CD4-positive, alpha-beta T cell treated with Interleukin-17A for 1 hour (primary cell): ENCODE measurements at regions not wholly inside any gene's neighbourhood (a gene's known extent, or its start where the extent isn't known, plus 50 kb on each side); places are given as distances from the start of the nearest gene placed in this dataset.
"Not testable (repeated sequence)": the region's sequence is repeated elsewhere in the genome, so short reads cannot be mapped to it uniquely, and the experiment has no call there.

Experiments
- DNase-seq: peaks from one replicate; pipeline ENCODE4 v3.0.0-alpha.2; 2020

DNA sequence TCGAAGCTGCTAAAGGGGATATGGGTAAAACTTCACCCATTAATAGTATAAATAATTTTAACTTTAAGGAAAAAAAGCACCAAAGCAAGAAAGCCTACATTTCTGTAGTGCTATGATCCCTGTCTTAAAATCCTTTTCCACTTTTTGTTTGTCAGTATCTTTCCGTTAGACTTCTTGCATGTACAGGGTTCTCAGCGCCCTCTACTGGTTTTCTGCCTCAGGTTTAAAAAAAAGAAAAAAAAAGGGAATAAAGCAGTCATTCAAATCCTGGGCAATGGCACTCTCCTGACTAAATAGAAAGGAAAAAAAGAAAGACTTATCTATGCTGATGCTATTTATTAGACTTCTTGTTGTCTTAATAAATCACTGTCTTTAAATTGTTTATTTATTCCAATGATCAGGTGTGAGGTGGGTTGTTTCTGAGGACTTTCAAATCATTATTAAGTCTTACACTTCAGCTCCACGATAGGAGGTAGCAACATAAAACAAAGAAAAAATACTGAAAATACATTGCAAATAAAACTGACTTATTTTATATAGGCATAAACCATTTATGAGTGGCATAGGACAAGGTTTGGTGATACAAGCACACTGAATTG is 475.4 kb upstream of the NR5A2 start:
- peak; percentile 38 for DNase-seq

DNA sequence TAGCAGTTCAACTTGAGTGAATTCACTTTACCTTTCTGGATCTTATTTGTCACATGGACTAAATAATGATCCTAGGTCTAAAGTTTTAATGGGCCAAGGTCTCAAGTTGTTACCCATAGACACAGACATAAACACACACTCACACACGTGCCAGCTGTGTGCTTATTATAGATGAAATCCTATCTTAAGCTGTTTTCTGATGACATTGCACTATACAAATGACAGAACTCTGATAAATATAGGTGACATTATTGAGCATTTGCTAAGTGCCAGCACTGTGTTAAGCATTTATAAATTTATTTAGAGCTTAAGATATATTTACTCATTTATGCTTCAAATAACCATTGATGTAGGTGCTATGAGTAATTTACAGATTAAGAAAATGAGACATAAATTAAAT is 474.4 kb upstream of the NR5A2 start:
- DNase-seq = no peak

GRCh38 chr1:199561334-199561733 is 466.2 kb upstream of the NR5A2 start:
- DNase-seq = no peak

GRCh38 chr1:199573047-199573446 is 454.5 kb upstream of the NR5A2 start:
- no peak for DNase-seq

- DNase-seq = no peak
These were observed 452.6 kb upstream of the NR5A2 start for GRCh38 chr1:199574950-199575349.

- no peak for DNase-seq
These were observed 447.2 kb upstream of the NR5A2 start for GRCh38 chr1:199580300-199580699.

GRCh38 chr1:199585392-199585791 is 442.1 kb upstream of the NR5A2 start:
- no peak for DNase-seq

GRCh38 chr1:199590708-199591107 is 436.8 kb upstream of the NR5A2 start:
- DNase-seq = no peak

DNA sequence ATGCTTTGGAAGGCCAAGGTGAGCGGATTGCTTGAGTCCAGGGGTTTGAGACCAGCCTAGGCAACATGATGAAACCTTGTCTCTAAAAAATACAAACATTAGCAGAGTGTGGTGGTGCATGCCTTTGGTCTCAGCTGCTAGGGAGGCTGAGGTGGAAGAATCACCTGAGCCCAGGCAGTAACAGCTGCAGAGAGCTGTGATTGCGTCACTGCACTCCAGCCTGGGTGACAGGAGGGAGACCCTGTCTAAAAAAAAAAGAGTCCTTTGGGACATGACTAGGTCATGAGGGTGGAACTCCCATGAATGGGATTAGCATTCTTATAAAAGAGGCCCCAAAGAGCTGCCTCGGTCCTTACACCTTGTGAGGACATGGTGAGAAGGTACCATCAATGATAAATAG is 436.0 kb upstream of the NR5A2 start:
- no peak for DNase-seq

GRCh38 chr1:199593475-199593874 is 434.0 kb upstream of the NR5A2 start:
- no peak for DNase-seq

DNA sequence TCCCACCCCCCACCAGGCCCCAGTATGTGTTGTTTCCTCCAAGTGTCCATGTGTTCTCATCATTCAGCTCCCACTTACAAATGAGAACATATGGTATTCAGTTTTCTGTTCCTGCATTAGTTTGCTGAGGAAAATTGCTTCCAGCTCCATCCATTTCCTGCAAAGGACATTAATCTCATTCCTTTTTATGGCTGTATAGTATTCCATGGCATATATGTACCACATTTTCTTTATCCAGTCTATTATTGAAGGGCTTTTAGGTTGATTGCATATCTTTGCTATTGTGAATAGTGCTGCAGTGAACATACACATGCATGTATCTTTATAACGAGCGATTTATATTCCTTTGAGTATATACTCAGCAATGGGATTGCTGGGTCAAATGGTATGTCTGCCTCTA is 431.1 kb upstream of the NR5A2 start:
- not testable (repeated sequence) for DNase-seq

- DNase-seq = no peak
These were observed 430.4 kb upstream of the NR5A2 start for GRCh38 chr1:199597152-199597551.

- no peak for DNase-seq
These were observed 419.1 kb upstream of the NR5A2 start for GRCh38 chr1:199608414-199608813.

- DNase-seq = no peak
These were observed 414.3 kb upstream of the NR5A2 start for GRCh38 chr1:199612976-199613774.

- no peak for DNase-seq
These were observed 410.6 kb upstream of the NR5A2 start for GRCh38 chr1:199616947-199617346.

DNA sequence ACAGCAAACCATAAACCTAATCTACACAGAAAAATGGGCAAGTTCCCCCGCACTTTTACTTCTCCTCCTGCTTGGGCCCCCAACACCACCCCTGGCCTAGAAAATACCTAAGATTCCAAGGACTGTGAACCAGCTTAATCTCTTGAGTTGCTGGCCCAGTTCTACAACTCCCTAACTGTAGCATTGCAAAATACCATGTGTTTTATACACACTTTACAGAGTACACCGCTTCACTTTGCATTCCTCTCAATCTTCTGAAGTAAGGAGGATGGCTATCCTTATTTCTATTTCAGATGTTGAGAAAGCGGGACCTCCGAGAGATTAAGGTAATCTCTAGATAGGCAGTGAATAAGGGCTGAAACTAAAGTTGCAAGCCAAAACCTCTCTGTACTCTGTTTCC is 408.3 kb upstream of the NR5A2 start:
- DNase-seq = no peak

DNA sequence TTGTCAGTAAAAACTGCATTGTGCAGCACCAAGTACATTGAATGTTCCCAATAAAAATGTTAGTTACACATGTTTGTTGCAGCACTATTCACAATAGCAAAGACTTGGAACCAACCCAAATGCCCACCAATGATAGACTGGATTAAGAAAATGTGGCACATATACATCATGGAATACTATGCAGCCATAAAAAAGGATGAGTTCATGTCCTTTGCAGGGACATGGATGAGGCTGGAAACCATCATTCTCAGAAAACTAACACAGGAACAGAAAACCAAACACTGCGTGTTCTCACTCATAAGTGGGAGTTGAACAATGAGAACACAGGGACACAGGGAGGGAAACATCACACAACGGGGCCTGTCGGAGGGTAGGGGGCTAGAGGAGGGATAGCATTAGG is 401.3 kb upstream of the NR5A2 start:
- DNase-seq = not testable (repeated sequence)

DNA sequence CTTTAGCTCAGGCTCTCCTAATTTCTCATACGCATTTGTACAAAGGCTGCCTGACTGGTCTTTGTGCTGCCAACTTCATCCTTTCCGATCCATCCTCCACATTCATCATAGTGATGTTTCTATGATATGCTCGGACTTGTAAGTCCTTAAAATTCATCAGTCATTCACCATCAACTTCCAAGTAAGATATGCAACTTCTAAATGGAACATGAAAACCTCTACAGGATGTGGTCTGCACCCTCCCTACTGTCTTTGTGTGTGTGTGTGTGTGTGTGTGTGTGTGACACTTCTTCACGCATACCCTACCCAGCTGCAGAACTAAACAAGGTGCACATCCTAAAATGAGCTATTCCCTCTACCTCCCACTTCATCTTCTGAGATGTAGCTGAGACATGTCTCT is 397.9 kb upstream of the NR5A2 start:
- no peak for DNase-seq

DNA sequence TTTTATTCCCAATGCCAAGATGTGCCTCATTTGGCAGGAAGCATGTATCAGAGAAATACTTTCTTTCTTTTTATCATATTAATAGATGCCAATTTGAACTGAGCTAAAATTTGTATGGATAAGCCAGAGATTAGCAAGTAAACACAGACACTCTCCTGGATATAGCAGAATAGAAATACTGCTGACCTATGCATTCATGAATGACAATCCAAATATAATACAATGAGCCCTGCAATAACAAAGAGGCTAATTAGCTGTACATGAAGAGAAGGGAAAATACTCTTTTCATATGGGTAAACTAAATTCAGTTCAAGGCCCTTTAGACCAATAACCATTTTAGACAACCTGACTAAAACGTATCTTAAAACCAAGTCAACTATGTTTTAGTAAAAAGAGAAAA is 388.1 kb upstream of the NR5A2 start:
- no peak for DNase-seq

DNA sequence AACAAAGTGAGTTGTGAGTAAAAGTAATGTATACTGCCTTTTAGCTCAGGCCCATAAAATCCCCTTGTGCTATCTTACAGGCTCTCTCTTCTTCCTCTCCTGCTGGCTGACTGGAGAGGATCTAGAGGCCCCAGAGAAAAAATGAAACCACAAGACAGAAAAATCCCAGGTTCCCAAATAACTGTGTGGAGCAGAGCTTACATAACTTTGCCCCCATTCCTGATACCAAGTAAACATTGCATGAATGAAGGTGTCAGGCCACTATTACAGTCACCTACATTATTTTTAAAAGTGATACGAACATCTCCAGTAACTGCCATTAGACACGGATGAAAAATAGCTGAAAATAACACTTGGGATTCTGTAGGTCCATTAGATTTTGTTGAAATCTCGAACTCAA is 386.0 kb upstream of the NR5A2 start:
- no peak for DNase-seq

DNA sequence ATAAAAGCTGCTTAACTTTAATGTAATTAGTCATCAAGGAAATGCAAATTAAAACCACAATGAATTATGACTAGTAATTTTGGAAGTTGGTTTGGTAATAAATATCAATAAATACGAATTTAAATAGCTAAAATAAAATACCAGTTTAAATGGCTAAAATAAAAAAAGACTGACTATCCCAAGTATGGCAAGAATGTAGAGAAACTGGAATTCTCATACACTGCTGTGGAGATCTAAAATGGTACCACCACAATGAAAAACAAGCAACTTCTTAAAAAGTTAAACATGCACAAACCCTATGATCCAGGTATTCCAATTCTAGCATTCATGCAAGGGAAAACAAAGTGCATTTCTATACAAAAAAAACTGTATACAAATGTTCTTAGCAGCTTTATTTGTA is 382.6 kb upstream of the NR5A2 start:
- no peak for DNase-seq

- no peak for DNase-seq
These were observed 380.7 kb upstream of the NR5A2 start for GRCh38 chr1:199646761-199647160.

- no peak for DNase-seq
These were observed 370.1 kb upstream of the NR5A2 start for GRCh38 chr1:199657449-199657848.

DNA sequence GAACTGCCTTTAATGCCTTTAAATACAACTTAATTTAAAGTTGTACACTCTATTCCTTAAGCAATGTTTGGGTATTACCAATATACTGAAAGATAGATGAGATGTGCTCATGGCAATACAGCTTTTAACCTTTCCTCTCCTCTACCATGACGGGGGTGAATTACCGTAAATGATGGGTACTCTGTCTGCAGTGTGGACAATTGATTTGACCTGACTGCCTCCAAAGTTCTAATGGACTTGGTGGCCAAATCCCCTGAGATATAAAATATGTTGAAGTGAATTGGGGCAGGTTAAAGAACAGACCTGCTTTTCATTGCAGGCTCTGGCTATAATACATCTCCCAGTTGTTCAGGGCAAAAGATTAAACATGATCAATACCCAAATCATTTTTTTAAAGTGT is 367.4 kb upstream of the NR5A2 start:
- no peak for DNase-seq

- DNase-seq = no peak
These were observed 362.1 kb upstream of the NR5A2 start for GRCh38 chr1:199665371-199665770.
